ENCODE measurements at regions not wholly inside any gene's neighbourhood (a gene's known extent, or its start where the extent isn't known, plus 50 kb on each side); places are given as distances from the start of the nearest gene placed in this dataset.
"Not testable (repeated sequence)": the region's sequence is repeated elsewhere in the genome, so short reads cannot be mapped to it uniquely, and the experiment has no call there.

GRCh38 chr17:45644637-45645036 is 139.5 kb upstream of the CRHR1 start:
- dilution Hi-C loops (cut with HindIII; ENCODE audit: low sequenced_read_pairs, unreplicated experiment) = loop anchor here (25.0 kb wide), 1 partner anchor 218 kb away; no protein-coding TSS in a partner anchor
- H4K8ac ChIP-seq (ENCODE audit: low read depth in 2 of 2, low read length in 2 of 2); H3K9me1 ChIP-seq (ENCODE audit: insufficient read depth, low read length); H3K4me3 ChIP-seq (ENCODE audit: insufficient read depth, low read depth, low read length); H3K56ac ChIP-seq (ENCODE audit: extremely low read depth, insufficient read depth, low read length); H2AFZ ChIP-seq (replicated peaks; ENCODE audit: low read length, poor library complexity); H2BK120ac ChIP-seq (ENCODE audit: low read depth, low read length); H3K23ac ChIP-seq (ENCODE audit: low read depth, low read length); H3K4me1 ChIP-seq (ENCODE audit: control insufficient read depth, insufficient read depth, low read length); H2AK5ac ChIP-seq (ENCODE audit: low read depth, low read length); H3K4me2 ChIP-seq (ENCODE audit: low read depth, low read length); H2BK20ac ChIP-seq (ENCODE audit: low read depth, low read length); H2BK5ac ChIP-seq (ENCODE audit: low read depth, low read length, poor library complexity, severe bottlenecking); CTCF ChIA-PET; H3K9me3 ChIP-seq (ENCODE audit: control insufficient read depth, insufficient read depth, low read length); H3K18ac ChIP-seq (ENCODE audit: low read depth, low read length); H3K14ac ChIP-seq (replicated peaks; ENCODE audit: low read depth, low read length); H3K4ac ChIP-seq (ENCODE audit: low read depth, low read length); H2BK15ac ChIP-seq (ENCODE audit: low read depth, low read length); ATAC-seq (ENCODE audit: low read depth); H3K36me3 ChIP-seq (ENCODE audit: control insufficient read depth, insufficient read depth, low read length); BruUV-seq (replicated peaks); DNase-seq; H3K27ac ChIP-seq (ENCODE audit: insufficient read depth, low read length); H4K5ac ChIP-seq (ENCODE audit: low read depth, low read length); H4K20me1 ChIP-seq (ENCODE audit: insufficient read depth, low read length); H3K9ac ChIP-seq (ENCODE audit: low read depth, low read length); POLR2A ChIA-PET (ENCODE audit: unreplicated experiment); H3K79me1 ChIP-seq (ENCODE audit: low read depth in 1 of 2, low read length in 2 of 2); H4K91ac ChIP-seq (ENCODE audit: insufficient read depth, low read depth, low read length); H2AK9ac ChIP-seq (replicated peaks; ENCODE audit: low read depth, low read length, poor library complexity): not testable (repeated sequence)
- intact Hi-C loops (cut with micrococcal nuclease) = loop anchor here (5.0 kb wide), 1 partner anchor 303 kb away; no protein-coding TSS in a partner anchor
- no CpG with 5 or more reads among the region's 1 CpG for WGBS, 2 experiments (ENCODE audit: extremely low coverage in 2 of 2, insufficient read length in 1 of 2)
- H3K27me3 ChIP-seq (ENCODE audit: control insufficient read depth, insufficient read depth, low read length) = peaks cover 23% of the 10 kb centered on the region
- in situ Hi-C loops (cut with MboI; ENCODE audit: low sequenced_read_pairs) = loop anchor here (5.0 kb wide), 1 partner anchor 188 kb away; no protein-coding TSS in a partner anchor
